NCI-H1436 treated with DMSO at 0.1 percent for 48 hours (cell line): ENCODE measurements at regions not wholly inside any gene's neighbourhood (a gene's known extent, or its start where the extent isn't known, plus 50 kb on each side); places are given as distances from the start of the nearest gene placed in this dataset.
"Not testable (repeated sequence)": the region's sequence is repeated elsewhere in the genome, so short reads cannot be mapped to it uniquely, and the experiment has no call there.

Experiments
- DNase-seq: peaks from one replicate; lab custom pipeline; 2025; lab: John Stamatoyannopoulos, UW

DNA sequence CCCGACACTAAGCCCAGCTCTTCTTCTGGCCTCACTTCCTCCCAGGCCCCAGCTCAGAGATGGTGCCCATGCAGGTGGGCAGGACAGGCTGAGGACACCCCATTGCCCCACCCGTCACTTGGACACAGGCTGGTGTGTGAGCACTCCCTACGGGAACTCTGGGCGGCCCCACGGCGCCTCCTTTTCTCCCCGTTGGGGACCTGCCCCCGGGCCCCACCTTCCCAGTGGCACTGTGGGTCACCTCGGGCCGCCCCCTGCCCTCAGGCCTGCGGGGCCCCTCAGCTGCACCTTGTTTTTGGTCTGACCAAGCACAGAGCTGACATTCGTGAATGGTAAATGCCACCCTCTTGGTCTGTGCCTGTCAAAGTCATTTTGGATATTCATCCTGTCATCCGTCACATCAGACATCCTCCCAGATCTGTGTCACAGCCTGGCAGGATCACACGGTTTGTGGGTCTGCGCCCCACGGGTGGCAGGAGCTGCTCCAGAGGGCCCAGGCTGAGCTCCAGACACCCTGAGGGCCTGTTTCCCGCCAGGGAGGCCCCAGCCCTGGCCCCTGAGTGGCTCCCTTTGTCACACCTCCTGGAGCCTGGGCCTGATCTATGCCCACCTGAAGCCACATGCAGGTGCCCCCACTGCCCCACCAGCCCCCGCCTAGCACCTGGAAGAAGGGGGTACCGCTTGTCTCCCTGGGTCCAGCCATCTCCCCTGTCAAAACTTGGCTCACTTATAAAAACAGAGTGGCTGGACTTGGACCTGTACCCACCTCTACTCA, 1188.5 kb downstream of the BRD1 start:
- no peak for DNase-seq

- DNase-seq: no peak
These were observed 1190.4 kb downstream of the BRD1 start for GRCh38 chr22:48637231-48637630.

DNA sequence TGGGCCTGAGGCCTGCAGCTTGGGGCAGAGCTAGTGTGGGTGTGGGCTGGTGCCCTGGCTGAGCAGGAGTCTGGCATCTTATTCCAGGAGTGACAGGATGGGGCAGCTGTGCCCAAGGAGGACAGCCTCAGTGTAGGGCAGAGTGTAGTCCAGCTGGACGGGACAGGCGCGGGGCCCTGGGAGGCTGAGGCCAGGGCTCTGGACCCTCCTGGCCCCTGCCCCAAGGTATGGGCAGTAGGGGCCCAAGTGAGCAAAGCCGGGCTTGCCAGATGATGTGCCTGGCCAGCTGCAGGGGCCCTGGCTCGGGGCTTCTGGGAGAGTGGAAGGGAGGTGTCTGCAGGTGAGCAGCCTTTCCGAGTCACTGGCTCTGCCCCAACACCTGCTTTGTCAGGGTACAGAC, 1190.9 kb downstream of the BRD1 start:
- DNase-seq: no peak

DNA sequence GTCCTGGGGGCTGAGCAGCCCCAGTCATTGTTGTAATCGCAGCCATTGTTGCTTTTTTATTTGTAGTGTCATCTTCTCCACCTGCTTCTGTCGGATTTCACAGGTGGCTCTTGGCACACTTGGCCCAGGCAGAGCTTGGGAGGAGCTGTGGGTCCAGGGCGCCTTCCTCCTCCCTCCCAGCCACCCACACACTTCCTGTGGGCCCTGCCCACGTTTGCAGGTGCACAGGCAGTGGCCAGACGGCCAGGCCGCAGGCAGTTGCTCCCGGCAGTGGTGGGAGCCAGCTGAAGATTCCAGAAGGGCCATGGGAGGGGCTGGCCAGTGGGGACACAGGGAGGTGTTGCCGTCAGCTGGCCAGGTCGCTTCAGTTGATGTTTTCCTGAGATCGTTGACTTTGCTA, 1191.9 kb downstream of the BRD1 start:
- no peak for DNase-seq

- no peak for DNase-seq
These were observed 1192.6 kb downstream of the BRD1 start for GRCh38 chr22:48635031-48635430.

GRCh38 chr22:48633996-48634836, 1193.5 kb downstream of the BRD1 start:
- DNase-seq: no peak

- DNase-seq: no peak
These were observed 1194.9 kb downstream of the BRD1 start for GRCh38 chr22:48632646-48633246.

DNA sequence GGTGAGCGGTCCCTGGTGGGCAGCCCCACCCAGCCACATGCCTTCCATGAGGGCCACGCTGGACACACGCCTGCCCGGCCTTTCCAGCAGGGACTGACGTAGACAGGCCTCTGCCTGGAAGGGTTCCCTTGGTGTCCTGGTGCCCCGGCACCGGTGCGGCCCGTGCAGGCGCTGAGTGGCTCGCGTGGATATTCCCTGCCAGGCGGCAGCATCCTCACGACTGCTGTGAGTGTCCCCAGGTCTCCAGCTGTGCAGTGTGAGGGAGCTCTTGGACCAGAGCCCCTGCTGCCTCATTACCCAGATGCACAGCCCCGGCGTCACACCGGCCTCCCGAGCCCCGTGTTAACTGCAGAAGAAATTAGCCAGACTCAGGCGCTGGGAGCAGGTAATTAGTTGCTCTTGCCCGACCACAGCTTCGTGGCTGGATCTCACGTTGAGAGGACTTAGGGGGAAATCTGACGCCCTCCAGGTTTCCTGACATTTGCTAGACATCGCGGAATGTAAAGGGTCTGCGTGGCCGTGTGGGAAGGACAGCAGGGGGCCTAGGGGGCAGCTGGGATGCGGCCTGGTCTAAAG, 1196.3 kb downstream of the BRD1 start:
- DNase-seq: no peak

DNA sequence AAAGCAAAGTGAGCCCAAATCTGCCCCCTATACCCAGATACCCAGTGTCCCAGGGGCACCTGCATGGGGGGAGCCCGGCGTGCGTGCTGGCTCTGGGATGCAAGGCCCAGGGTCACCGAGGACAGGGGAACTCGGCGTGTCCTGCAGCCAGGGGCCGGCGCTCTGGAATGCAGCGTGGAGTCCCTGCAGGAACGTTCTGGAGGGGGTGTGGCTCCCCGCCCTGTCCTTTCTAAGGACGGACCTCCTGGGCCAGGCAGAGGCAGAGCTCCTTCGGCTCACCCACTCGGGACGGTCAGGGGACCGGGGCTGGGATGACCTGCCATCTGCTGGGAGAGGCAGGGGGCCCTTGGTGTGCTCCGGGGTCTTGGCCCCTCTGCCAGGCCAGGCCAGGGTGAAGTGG, 1196.8 kb downstream of the BRD1 start:
- no peak for DNase-seq

- no peak for DNase-seq
These were observed 1197.3 kb downstream of the BRD1 start for GRCh38 chr22:48630433-48630754.

GRCh38 chr22:48629631-48630432, 1197.8 kb downstream of the BRD1 start:
- DNase-seq: no peak

DNA sequence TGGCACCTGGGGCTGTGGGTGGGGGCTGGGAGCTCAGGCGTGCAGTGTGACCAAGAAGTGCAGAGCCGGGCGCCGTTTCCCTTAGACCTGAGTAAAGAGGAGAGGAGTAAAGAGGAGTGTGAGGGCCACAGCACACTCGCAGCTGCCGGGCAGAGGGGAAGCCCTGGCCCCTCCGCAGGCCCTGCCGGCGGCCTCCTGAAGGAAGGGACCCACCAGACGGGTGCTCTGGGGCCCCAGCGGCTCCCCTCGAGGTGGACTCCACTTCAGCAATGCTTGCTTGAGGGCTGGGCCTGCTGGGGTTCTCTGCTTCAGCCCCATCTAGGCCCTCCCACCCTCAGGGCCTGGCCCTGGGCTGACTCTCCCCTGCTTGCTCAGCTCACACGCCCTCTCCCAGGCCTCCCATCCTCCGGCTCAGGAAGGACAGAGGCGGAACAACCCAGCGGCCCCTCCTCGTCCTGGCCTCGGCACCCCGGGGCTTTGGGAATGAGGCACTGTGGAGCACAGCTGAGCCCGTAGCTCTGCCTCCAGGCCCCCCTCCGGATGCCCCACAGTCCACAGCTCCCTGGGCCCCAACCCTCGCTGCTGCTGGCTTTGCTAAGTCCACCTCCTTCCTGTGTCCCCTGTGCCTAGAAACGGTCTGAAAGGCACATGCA, 1198.7 kb downstream of the BRD1 start:
- no peak for DNase-seq

DNA sequence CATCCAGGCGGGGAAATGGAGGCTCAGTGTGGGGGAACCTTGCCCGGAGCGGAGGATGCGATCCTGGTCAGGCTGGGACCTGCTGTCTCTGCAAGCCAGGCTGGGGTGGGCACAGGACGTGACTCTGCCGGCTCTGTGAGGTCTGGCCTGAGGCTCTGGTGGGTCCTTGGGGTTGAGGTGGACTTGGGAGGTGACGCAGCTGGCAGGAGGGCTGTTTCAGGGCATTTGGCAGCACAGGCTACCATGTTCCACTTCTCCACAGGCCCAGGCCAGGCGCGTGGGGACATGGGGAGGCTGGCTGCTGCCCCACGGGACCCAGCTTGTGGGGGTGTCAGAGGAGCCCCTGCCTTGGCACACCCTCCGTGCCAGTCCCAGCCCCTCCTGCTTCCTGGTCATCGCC, 1199.7 kb downstream of the BRD1 start:
- DNase-seq: no peak

- DNase-seq: no peak
These were observed 1200.5 kb downstream of the BRD1 start for GRCh38 chr22:48627203-48627602.

DNA sequence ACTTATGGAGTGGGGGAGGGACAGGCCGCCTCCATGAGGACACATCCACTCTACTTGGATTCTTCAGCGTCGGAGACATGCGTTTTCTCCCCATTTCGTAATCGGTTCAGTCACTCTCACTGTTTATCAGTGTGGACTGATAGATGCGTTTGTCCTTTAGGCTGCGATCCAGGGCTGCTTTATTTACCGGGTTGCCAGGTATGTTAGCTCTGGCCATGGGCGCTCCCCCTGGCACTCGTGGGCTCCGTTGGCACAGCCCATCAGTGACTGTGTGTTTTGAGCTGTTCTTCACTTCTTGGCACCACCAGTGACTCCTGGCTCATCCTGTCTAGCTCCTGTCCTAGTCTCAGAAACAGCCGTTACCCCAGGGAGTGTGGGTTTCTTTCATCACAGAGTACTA, 1203.3 kb downstream of the BRD1 start:
- DNase-seq: no peak

GRCh38 chr22:48622891-48623545, 1204.7 kb downstream of the BRD1 start:
- no peak for DNase-seq

GRCh38 chr22:48621085-48621484, 1206.6 kb downstream of the BRD1 start:
- no peak for DNase-seq

- not testable (repeated sequence) for DNase-seq
These were observed 1207.2 kb downstream of the BRD1 start for GRCh38 chr22:48620460-48620859.

DNA sequence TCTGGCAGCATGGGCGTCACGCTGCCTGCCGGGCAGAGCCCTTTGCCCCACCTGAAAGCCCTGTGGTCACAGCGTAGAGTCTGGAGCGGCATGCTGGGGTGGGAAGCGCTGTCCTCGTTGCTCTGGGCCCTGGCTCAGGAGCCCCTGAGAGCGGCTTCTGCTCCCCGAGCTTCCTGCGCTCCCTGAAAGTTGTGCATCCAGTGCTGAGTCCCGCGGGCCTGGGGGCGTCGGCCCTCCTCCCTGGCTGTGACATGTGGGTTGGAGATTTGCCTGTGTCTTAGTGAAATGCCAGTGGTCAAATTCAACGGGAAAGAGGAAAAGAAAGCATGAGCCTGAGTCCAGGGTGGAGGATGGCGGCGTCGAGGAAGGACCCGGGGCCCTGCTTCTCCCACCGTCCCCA, 1208.0 kb downstream of the BRD1 start:
- DNase-seq: no peak

DNA sequence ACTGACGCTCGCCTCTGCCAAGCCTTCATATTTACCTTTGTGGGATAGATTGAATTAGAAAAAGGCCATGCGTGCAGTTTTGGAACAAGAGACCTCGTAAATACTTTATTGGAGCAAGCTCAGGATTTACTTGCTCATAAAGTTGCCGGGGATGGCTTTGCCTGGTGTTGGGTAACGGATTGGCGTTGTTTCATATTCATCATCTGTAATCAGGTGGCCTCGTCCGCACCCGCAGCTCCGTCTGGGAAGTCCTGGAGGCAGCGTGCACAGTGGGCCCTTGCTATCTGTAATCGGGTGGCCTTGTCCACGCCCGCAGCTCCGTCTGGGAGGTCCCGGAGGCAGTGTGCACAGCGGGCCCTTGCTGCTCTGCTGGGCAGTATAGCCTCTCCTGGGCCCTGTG, 1209.3 kb downstream of the BRD1 start:
- no peak for DNase-seq

DNA sequence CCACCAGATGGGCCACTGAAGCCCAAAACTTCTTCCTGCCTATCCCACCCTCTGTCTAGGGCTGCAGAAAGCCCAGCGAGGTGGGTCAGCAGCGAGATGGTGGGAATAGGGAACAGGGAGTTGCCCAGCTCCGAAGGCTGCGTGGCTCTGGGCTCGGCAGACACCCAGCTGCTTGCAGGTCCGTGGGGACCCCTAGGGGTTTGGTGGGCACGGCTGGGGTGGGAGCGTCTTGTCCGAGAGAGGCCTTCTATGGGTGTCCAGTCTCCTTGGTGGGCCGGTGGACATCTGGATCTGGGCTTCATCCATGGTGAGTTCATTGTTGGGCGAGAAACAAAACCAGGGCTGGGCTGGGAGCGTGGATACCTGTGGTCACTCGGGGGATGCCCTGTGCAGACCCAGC, 1211.0 kb downstream of the BRD1 start:
- no peak for DNase-seq
